ENCODE measurements at regions not wholly inside any gene's neighbourhood (a gene's known extent, or its start where the extent isn't known, plus 50 kb on each side); places are given as distances from the start of the nearest gene placed in this dataset.

- no peak for TF ChIP-seq REST (IDR thresholded peaks at IDR 0.05; ENCODE audit: low read depth)
- TF ChIP-seq FOXM1 (IDR thresholded peaks at IDR 0.05; ENCODE audit: borderline replicate concordance, low read depth): no peak
- no peak for TF ChIP-seq USF1 (IDR thresholded peaks at IDR 0.05)
- TF ChIP-seq TEAD4 (IDR thresholded peaks at IDR 0.05): no peak
- TF ChIP-seq EGR1 (IDR thresholded peaks at IDR 0.05): no peak
- TF ChIP-seq EP300 (IDR thresholded peaks at IDR 0.05; ENCODE audit: borderline replicate concordance): no peak
- TF ChIP-seq CEBPB (IDR thresholded peaks at IDR 0.05): no peak
- TF ChIP-seq ZBTB7A (IDR thresholded peaks at IDR 0.05; ENCODE audit: low read depth): no peak
- TF ChIP-seq NFIC (IDR thresholded peaks at IDR 0.05): no peak
- no peak for TF ChIP-seq RAD21 (IDR thresholded peaks at IDR 0.05; ENCODE audit: low read depth)
- no peak for TF ChIP-seq YY1 (IDR thresholded peaks at IDR 0.05; ENCODE audit: low read depth)
- TF ChIP-seq CREB1 (IDR thresholded peaks at IDR 0.05; ENCODE audit: low read depth): no peak
- TF ChIP-seq TAF1 (IDR thresholded peaks at IDR 0.05; ENCODE audit: low read depth): no peak
- TF ChIP-seq MAX (IDR thresholded peaks at IDR 0.05): no peak
Observed at GRCh38 chr18:66971960-66972359, 368.1 kb upstream of the CDH19 start.

GRCh38 chr18:66966171-66966570 is 362.3 kb upstream of the CDH19 start:
- TF ChIP-seq FOXM1 (IDR thresholded peaks at IDR 0.05; ENCODE audit: borderline replicate concordance, low read depth): no peak
- no peak for TF ChIP-seq RAD21 (IDR thresholded peaks at IDR 0.05; ENCODE audit: low read depth)
- no peak for TF ChIP-seq CEBPB (IDR thresholded peaks at IDR 0.05)
- TF ChIP-seq YY1 (IDR thresholded peaks at IDR 0.05; ENCODE audit: low read depth): no peak
- no peak for TF ChIP-seq TCF12 (IDR thresholded peaks at IDR 0.05; ENCODE audit: low read depth)
- no peak for TF ChIP-seq USF1 (IDR thresholded peaks at IDR 0.05)
- no peak for TF ChIP-seq TEAD4 (IDR thresholded peaks at IDR 0.05)
- no peak for TF ChIP-seq MAX (IDR thresholded peaks at IDR 0.05)
- no peak for TF ChIP-seq EGR1 (IDR thresholded peaks at IDR 0.05)
- TF ChIP-seq CREB1 (IDR thresholded peaks at IDR 0.05; ENCODE audit: low read depth): no peak
- TF ChIP-seq TAF1 (IDR thresholded peaks at IDR 0.05; ENCODE audit: low read depth): no peak
- TF ChIP-seq EP300 (IDR thresholded peaks at IDR 0.05; ENCODE audit: borderline replicate concordance): no peak
- TF ChIP-seq NFIC (IDR thresholded peaks at IDR 0.05): no peak
- no peak for TF ChIP-seq REST (IDR thresholded peaks at IDR 0.05; ENCODE audit: low read depth)
- TF ChIP-seq ZBTB7A (IDR thresholded peaks at IDR 0.05; ENCODE audit: low read depth): no peak

GRCh38 chr18:66958309-66958708 is 354.4 kb upstream of the CDH19 start:
- TF ChIP-seq ZBTB7A (IDR thresholded peaks at IDR 0.05; ENCODE audit: low read depth) (no peak), MAX (IDR thresholded peaks at IDR 0.05) (no peak), EGR1 (IDR thresholded peaks at IDR 0.05) (no peak), FOXM1 (IDR thresholded peaks at IDR 0.05; ENCODE audit: borderline replicate concordance, low read depth) (no peak), TEAD4 (IDR thresholded peaks at IDR 0.05) (no peak), NFIC (IDR thresholded peaks at IDR 0.05) (no peak), CEBPB (IDR thresholded peaks at IDR 0.05) (no peak), TAF1 (IDR thresholded peaks at IDR 0.05; ENCODE audit: low read depth) (no peak), TCF12 (IDR thresholded peaks at IDR 0.05; ENCODE audit: low read depth) (no peak), EP300 (IDR thresholded peaks at IDR 0.05; ENCODE audit: borderline replicate concordance) (no peak), USF1 (IDR thresholded peaks at IDR 0.05) (no peak), YY1 (IDR thresholded peaks at IDR 0.05; ENCODE audit: low read depth) (no peak), RAD21 (IDR thresholded peaks at IDR 0.05; ENCODE audit: low read depth) (no peak), REST (IDR thresholded peaks at IDR 0.05; ENCODE audit: low read depth) (no peak)

- no peak for TF ChIP-seq TEAD4 (IDR thresholded peaks at IDR 0.05)
- TF ChIP-seq NFIC (IDR thresholded peaks at IDR 0.05): no peak
- no peak for TF ChIP-seq YY1 (IDR thresholded peaks at IDR 0.05; ENCODE audit: low read depth)
- TF ChIP-seq EP300 (IDR thresholded peaks at IDR 0.05; ENCODE audit: borderline replicate concordance): no peak
- no peak for TF ChIP-seq EGR1 (IDR thresholded peaks at IDR 0.05)
- TF ChIP-seq RAD21 (IDR thresholded peaks at IDR 0.05; ENCODE audit: low read depth): no peak
- TF ChIP-seq ZBTB7A (IDR thresholded peaks at IDR 0.05; ENCODE audit: low read depth): no peak
- no peak for TF ChIP-seq TCF12 (IDR thresholded peaks at IDR 0.05; ENCODE audit: low read depth)
- TF ChIP-seq REST (IDR thresholded peaks at IDR 0.05; ENCODE audit: low read depth): no peak
- TF ChIP-seq TAF1 (IDR thresholded peaks at IDR 0.05; ENCODE audit: low read depth): no peak
- no peak for TF ChIP-seq USF1 (IDR thresholded peaks at IDR 0.05)
- no peak for TF ChIP-seq CREB1 (IDR thresholded peaks at IDR 0.05; ENCODE audit: low read depth)
Observed at GRCh38 chr18:66951750-66952149, 347.9 kb upstream of the CDH19 start.
